Thyroid gland (tissue), 4 donors: ENCODE measurements at regions not wholly inside any gene's neighbourhood (a gene's known extent, or its start where the extent isn't known, plus 50 kb on each side); places are given as distances from the start of the nearest gene placed in this dataset.

ENCODE experiments used
- CTCF ChIP-seq, 6 experiments: fragments of 200-600 bp in 3 of 6; fragments of 450-650 bp in 3 of 6; sonication (generic) in 3 of 6; IDR thresholded peaks; one replicate each; pipeline ENCODE4 v1.5.1; 2016 to 2019; ENCODE audit warnings: antibody characterized with exemption in 6 of 6, mild to moderate bottlenecking in 2 of 6, inconsistent platforms in 1 of 6, moderate library complexity in 1 of 6
- POLR2A ChIP-seq, 2 donors: fragments of 450-650 bp; IDR thresholded peaks; one replicate each; pipeline ENCODE4 v1.6.1; 2017; ENCODE audit warnings: antibody characterized with exemption in 2 of 2, mild to moderate bottlenecking in 2 of 2, moderate library complexity in 1 of 2

DNA sequence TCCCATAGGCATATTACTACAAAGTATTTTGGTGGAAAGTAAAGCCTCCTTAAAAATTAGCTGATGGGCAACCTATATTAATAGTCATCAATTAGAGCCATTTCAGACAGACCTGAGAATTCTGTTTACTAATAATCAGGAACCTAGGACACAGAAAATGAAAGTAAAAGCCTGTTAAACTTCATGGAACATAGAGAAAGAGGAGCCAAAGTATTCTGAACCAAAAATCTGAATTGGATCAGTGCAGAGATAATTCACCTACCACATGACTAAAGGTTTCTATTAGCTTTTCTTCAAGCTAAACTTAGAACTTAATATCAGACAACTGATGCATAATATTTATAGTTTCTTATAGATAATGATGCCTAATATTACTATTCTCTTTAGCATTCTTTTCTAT is 204.5 kb upstream of the RHOBTB1 start:
- TF ChIP-seq CTCF (IDR thresholded peaks at IDR 0.05) (no peak), POLR2A (IDR thresholded peaks at IDR 0.05) (no peak)
